ENCODE measurements at regions not wholly inside any gene's neighbourhood (a gene's known extent, or its start where the extent isn't known, plus 50 kb on each side); places are given as distances from the start of the nearest gene placed in this dataset.
"Not testable (repeated sequence)": the region's sequence is repeated elsewhere in the genome, so short reads cannot be mapped to it uniquely, and the experiment has no call there.

DNA sequence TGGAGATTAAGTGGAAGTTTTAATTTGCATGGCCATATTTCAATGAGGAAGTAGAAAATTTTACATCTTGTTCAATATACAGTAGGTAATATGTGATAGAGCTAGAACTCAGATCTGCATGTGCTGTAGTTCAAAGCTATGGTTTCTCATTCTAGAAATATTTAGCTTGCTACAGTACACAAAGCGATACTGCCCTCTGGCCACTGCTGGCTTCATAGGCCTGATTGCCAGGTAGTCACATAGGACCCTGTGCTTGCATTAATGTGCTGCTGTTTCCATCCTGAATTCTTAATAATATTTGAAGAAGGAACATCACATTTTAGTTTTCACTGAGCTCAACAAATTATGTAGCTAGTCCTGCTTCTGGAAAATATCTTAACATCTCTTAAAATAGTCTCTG is 87.0 kb downstream of the PLSCR2 start:
- peak; percentile 4 to 20 for DNase-seq
- TF ChIP-seq GATA1 (IDR thresholded peaks at IDR 0.05; ENCODE audit: low read depth, low read length) (no peak), POLR2A (IDR thresholded peaks at IDR 0.05; ENCODE audit: low read length) (no peak)

DNA sequence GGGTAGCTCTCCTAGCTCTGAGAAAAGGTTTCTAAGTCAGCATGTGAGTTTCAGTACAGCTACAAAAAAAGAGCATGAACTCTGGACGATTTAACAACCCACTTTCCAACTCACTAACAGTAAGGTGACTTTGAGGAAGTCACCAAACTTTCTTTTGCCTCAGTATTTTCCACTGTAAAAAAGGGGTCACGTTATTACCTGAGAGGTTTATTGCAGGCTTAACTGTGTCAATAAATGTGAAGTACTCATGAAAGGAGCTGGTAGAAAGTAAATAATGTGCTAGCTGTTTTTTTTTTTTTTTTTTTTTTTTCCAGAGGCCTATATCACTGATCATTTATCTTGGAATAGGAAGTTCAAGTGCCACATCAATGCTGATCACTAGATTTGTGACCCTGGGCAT is 89.3 kb downstream of the PLSCR2 start:
- DNase-seq, result no peak
- TF ChIP-seq GATA1 (IDR thresholded peaks at IDR 0.05; ENCODE audit: low read depth, low read length), result no peak
- TF ChIP-seq POLR2A (IDR thresholded peaks at IDR 0.05; ENCODE audit: low read length), result no peak

DNA sequence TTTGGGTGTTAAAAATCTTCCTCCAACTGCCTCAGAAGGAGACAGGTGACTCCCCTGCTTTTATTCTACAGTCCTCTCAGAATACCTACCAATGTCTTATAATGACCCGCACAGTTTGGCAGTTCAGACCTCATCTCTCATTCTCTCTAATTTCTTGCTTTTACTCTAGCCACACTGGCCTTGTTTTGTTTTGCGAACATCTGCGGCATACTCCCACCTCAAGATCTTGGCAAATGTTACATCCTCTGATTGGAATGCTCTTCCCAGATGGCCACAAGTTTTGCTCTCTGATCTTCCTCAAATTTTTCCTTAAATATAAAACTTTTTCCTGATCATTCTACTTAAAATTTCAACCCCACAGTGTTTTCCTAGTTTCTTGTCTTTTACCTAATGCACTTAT is 94.1 kb downstream of the PLSCR2 start:
- TF ChIP-seq POLR2A (IDR thresholded peaks at IDR 0.05; ENCODE audit: low read length), result no peak
- TF ChIP-seq GATA1 (IDR thresholded peaks at IDR 0.05; ENCODE audit: low read depth, low read length), result no peak

DNA sequence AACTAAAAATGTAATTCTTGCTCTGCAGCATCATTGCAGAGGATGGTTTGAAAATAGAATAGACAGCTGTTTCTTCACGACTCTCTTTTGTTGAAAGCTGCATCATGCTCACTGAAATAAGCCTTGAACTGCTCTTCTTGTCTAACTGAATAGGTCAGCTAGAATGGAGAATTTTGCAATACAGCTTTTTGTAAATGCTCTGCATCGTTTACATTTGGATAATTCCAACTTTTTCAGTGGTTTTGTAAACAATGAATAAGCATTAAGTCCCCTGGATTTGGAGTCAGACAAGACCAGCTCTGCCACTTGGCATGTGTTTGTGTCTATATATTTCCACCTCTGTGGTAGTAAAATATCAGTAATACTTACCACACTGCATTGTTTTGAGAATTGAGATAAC is 95.2 kb downstream of the PLSCR2 start:
- TF ChIP-seq POLR2A (IDR thresholded peaks at IDR 0.05; ENCODE audit: low read length) (no peak), GATA1 (IDR thresholded peaks at IDR 0.05; ENCODE audit: low read depth, low read length) (no peak)
- DNase-seq, result no peak

More for the DNA sequence above, 94.1 kb downstream of the PLSCR2 start:
- no peak for DNase-seq

DNA sequence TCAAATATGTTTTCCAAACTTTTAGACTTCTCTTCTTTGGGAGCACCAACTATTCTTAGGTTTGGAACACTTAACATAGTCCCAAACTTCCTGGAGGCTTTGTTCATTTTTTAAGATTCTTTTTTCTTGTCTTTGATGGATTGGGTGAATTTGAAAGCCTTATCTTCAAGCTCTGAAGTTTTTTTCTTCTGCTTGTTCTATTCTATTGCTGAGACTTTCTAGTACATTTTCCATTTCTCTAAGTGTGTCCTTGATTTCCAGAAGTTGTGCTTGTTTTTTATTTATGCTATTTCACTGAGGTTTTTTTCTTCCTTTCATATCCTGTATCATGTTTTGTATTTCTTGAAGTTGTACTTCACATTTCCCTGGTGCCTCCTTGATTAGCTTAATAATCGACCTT is 97.5 kb downstream of the PLSCR2 start:
- DNase-seq, result no peak
- TF ChIP-seq GATA1 (IDR thresholded peaks at IDR 0.05; ENCODE audit: low read depth, low read length) (no peak), POLR2A (IDR thresholded peaks at IDR 0.05; ENCODE audit: low read length) (no peak)

DNA sequence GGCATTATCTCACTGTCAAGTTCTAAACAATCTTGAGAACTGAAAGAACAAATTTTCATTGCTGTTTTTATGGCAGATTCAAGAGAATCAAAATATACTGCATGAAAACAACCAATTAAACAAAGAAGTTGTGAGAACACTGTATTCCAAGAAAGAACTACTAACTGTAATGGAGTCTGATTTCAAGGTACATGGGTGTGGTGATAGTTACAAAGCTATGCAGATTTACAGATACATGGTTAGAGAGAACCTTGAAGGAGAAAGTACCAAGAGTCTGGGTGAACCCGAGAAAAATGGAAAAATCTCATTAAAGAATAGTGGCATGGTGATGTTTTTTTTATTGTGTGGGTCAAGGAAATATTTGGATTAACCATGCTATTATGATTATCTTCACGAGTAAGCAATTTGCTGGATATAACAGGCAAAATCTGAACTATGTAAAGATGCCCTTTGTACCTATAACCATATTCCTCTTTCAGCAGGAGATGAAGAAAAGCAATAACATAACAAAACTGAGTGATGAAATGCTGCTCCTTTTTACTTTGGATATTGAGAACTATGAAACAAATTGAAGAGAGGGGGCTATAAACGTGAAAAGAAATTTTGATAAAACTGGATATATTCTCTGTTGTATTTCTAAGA is 100.4 kb downstream of the PLSCR2 start:
- no peak for DNase-seq
- TF ChIP-seq GATA1 (IDR thresholded peaks at IDR 0.05; ENCODE audit: low read depth, low read length) (no peak), POLR2A (IDR thresholded peaks at IDR 0.05; ENCODE audit: low read length) (no peak)

DNA sequence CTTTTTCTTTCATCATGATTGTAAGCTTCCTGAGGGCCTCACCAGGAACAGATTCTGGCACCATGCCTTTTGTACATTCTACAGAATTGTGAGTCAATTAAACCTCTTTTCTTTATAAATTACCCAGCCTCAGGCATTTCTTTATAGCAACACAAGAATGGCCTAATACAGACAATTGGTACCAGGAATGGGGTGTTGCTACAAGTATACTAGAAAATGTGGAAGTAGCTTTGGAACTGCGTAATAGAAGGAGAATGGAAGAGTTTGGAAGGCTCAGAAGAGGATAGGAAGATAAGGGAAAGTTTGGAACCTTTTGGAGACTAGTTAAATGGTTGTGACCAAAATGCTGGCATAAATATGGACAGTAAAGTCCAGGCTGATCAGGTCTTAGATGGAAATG is 108.9 kb upstream of the PLSCR4 start:
- DNase-seq, result no peak
- TF ChIP-seq GATA1 (IDR thresholded peaks at IDR 0.05; ENCODE audit: low read depth, low read length) (no peak), POLR2A (IDR thresholded peaks at IDR 0.05; ENCODE audit: low read length) (no peak)

DNA sequence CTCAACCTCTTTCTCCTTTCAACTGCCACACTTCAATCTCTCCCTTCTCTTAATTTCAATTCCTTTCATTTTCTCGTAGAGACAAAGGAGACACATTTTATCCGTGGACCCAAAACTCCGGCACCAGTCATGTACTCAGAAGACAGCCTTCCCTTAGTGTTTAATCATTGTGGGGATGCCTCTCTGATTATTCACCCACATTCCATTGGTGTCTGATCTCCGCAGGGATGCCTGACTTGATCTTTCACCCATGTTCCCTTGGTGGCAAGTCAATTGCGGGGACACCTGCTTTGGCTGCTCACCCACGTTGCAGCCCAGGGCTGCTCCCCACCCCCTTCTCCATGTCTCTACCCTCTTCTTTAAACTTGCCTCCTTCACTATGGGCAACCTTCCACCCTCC is 103.5 kb upstream of the PLSCR4 start:
- DNase-seq, result not testable (repeated sequence)

DNA sequence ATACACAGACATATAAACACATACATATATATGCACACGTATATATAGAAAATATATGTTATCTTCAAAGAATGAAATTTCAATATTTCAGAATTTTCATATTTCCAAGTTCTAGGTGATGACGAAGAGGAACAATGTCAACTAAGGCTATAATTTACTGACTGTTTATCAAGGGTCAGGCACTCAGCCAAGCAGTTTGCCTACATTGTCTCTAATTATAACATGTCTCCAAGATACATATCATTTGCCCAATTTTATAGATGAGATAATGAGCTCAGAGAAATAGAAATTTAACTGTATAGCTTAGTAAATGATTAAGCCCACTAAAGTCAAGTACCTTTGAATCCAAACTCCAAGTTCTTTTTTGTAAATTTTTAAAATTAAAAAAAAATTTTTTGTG is 99.9 kb upstream of the PLSCR4 start:
- TF ChIP-seq POLR2A (IDR thresholded peaks at IDR 0.05; ENCODE audit: low read length), result no peak
- no peak for TF ChIP-seq GATA1 (IDR thresholded peaks at IDR 0.05; ENCODE audit: low read depth, low read length)
- no peak for DNase-seq

DNA sequence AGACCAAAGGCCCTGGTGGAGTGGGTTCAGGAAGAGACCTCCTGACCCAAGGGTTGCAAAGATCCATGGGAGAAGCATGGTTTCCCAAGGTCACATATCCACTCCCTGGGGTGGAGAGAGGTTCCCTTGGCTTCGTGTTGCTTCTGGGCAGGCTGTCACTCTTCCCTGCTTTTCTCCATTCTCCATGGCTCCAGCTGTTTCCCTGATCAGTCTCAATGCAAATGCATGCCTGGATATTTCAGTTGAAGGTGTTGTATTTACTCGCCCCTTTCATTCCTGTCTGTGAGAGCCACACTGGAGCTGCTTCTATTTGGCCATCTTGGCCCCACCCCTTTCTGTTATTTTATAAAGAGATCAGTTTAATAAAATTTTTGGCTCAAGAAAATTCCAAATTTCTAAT is 95.0 kb upstream of the PLSCR4 start:
- no peak for DNase-seq
- TF ChIP-seq POLR2A (IDR thresholded peaks at IDR 0.05; ENCODE audit: low read length) (no peak), GATA1 (IDR thresholded peaks at IDR 0.05; ENCODE audit: low read depth, low read length) (no peak)

DNA sequence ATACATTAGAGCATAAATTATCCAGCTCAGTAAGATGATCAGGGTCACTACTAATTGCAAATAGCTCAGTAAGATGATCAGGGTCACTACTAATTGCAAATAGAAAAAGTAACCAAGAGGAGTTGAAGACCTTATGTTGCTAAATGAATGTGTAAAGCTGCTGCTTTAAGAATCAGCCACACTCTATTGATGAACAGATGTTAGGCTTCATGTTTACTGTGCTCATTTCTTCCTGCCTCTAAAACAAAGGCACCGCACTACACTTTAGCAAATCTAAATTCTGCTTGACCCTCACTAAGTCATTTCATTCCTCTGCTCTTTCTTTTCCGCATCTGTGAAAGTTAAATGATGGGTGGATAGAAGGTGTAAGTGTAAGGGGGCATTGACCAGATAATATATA is 92.6 kb upstream of the PLSCR4 start:
- TF ChIP-seq POLR2A (IDR thresholded peaks at IDR 0.05; ENCODE audit: low read length) (no peak), GATA1 (IDR thresholded peaks at IDR 0.05; ENCODE audit: low read depth, low read length) (no peak)
- DNase-seq, result no peak

DNA sequence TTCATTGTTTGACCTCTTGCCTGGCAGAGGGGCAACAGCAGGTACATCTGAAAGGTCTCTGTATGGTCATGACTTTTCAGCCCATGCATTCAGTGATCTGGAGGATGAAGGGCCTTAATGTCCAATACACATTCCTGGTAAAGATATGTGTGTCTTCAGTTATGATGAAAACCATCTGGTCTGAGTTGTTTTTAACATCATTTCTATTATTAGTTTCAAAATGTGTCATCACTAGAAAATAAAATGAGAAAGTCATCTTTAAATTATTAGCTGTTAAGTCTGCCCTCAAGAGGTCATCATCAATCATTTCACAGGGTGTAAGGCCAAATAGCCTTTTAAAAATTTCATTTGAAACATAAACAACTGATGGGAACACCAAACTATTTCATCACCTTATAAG is 92.1 kb upstream of the PLSCR4 start:
- TF ChIP-seq GATA1 (IDR thresholded peaks at IDR 0.05; ENCODE audit: low read depth, low read length) (no peak), POLR2A (IDR thresholded peaks at IDR 0.05; ENCODE audit: low read length) (no peak)
- DNase-seq, result no peak

DNA sequence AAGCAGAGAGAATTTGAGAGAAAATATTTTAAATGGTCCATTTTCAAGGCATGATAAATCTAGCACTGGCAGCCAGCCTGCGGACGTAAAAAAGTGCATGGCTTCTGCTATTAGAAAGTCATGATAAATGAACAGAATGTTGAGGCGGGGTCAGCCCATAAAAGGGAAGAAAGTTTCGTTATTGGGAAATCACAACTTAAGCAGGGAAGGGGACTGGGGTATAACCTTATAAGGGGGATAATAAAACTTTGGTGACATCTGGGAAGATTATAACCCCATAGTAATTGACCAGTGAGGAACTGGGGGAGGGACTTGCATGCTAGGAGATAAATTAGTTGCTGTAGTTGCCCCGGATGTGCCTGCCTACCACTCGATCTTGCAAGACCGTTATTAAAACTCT is 88.4 kb upstream of the PLSCR4 start:
- TF ChIP-seq GATA1 (IDR thresholded peaks at IDR 0.05; ENCODE audit: low read depth, low read length), result no peak
- no peak for TF ChIP-seq POLR2A (IDR thresholded peaks at IDR 0.05; ENCODE audit: low read length)
- DNase-seq, result no peak

DNA sequence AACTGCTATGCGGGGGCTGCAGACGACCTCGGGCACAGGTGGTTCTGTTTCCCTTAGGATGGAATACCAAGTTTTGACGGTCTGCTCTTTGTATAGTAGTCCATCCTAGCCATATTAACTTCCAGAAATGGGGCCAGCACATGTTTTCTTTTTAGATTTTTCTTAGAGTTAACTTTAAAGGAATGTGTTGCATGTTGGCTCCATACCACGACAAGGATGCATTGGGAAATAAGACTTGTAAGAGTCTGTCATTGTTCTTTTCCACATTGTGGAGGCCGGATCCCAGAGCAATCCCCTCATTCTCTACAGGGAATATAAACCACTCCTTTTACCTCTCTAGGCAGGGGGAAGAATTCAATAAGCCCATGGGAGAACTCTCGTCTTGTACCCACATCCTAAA is 87.1 kb upstream of the PLSCR4 start:
- no peak for DNase-seq
- TF ChIP-seq GATA1 (IDR thresholded peaks at IDR 0.05; ENCODE audit: low read depth, low read length) (no peak), POLR2A (IDR thresholded peaks at IDR 0.05; ENCODE audit: low read length) (no peak)

DNA sequence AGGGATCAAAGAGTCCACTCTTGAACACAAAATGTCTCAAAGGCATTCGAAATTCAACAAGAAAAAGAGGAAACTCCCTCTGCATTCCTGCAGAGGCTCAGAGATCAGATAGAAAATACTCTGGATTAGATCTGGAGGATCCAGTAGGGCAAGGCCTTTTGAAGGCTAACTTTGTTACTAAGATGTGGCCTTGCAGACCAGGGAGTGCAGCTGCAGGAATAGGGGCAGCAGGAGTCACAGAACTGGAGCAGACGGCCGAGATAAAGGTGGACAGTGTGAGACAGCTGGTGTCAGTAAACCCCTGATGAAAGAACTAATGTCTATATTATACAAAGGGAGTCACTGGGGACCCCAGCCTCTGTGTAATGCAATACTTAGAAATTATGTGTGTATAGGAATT is 84.5 kb upstream of the PLSCR4 start:
- TF ChIP-seq POLR2A (IDR thresholded peaks at IDR 0.05; ENCODE audit: low read length) (no peak), GATA1 (IDR thresholded peaks at IDR 0.05; ENCODE audit: low read depth, low read length) (no peak)
- DNase-seq, result no peak

DNA sequence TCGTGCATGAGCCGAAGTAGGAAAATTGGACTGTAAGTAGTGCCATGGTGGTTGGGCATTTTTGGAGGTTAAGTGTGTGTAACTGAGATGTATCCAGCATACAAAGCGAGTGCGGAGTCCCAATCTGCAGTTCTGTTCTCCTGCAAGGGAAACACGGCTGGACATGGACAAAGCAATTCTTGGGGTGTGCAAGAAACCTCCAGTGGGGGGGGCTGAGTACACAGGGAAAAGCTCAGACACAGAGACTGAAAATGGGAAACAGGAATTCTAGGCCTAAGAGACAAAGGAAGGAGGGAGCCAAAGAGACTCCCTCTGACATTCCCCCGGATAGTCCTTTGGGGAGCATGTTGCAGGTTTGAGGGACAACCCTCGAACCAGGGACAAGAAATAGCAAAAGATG is 83.2 kb upstream of the PLSCR4 start:
- DNase-seq, result no peak
- no peak for TF ChIP-seq GATA1 (IDR thresholded peaks at IDR 0.05; ENCODE audit: low read depth, low read length)
- no peak for TF ChIP-seq POLR2A (IDR thresholded peaks at IDR 0.05; ENCODE audit: low read length)
